ENCODE measurements at regions not wholly inside any gene's neighbourhood (a gene's known extent, or its start where the extent isn't known, plus 50 kb on each side); places are given as distances from the start of the nearest gene placed in this dataset.
A peak's percentile ranks its signal among the peaks of the same experiment; 100 is the strongest.

DNA sequence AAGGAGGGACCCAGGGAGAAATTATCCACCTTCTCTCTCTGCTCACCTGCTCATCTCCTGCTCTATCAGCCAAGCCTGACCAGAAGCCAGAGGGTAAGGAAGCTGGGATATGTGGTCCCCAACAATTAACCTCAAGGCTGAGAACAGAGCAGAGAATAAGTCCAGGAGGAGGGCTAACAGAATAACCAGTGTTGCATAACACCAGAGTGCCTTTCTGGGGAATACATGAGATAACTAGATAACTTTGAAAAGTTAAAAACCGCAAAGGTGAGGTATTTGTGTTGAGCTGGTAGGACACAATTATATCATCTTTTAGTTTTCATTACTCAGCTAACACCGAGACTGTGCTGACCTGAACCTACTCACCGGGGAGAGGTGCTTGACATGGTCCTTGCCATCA lies 180.8 kb downstream of the SALL1 start:
- ATAC-seq (no peak), DNase-seq (no peak)
- no peaks in the 10 kb centered on the region for H3K4me1 ChIP-seq
- no peaks in the 10 kb centered on the region for H3K9me3 ChIP-seq
- H3K36me3 ChIP-seq = no peaks in the 10 kb centered on the region
- 82 to 86% (median 84%) methylated on average over 3 of the region's 3 CpGs for WGBS, 4 donors
- H3K27ac ChIP-seq = no peak overlapping the region
- intact Hi-C loops (cut with DNase I) = no loop called here
- H3K4me3 ChIP-seq = no peak overlapping the region
- H3K27me3 ChIP-seq = peaks cover 0 to 13% (median 0%) of the 10 kb centered on the region in 9 donors
- TF ChIP-seq, protein P1, sequence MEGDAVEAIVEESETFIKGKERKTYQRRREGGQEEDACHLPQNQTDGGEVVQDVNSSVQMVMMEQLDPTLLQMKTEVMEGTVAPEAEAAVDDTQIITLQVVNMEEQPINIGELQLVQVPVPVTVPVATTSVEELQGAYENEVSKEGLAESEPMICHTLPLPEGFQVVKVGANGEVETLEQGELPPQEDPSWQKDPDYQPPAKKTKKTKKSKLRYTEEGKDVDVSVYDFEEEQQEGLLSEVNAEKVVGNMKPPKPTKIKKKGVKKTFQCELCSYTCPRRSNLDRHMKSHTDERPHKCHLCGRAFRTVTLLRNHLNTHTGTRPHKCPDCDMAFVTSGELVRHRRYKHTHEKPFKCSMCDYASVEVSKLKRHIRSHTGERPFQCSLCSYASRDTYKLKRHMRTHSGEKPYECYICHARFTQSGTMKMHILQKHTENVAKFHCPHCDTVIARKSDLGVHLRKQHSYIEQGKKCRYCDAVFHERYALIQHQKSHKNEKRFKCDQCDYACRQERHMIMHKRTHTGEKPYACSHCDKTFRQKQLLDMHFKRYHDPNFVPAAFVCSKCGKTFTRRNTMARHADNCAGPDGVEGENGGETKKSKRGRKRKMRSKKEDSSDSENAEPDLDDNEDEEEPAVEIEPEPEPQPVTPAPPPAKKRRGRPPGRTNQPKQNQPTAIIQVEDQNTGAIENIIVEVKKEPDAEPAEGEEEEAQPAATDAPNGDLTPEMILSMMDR (IDR thresholded peaks at IDR 0.05) = no peak
- no peak for TF ChIP-seq POLR2A (IDR thresholded peaks at IDR 0.05)

DNA sequence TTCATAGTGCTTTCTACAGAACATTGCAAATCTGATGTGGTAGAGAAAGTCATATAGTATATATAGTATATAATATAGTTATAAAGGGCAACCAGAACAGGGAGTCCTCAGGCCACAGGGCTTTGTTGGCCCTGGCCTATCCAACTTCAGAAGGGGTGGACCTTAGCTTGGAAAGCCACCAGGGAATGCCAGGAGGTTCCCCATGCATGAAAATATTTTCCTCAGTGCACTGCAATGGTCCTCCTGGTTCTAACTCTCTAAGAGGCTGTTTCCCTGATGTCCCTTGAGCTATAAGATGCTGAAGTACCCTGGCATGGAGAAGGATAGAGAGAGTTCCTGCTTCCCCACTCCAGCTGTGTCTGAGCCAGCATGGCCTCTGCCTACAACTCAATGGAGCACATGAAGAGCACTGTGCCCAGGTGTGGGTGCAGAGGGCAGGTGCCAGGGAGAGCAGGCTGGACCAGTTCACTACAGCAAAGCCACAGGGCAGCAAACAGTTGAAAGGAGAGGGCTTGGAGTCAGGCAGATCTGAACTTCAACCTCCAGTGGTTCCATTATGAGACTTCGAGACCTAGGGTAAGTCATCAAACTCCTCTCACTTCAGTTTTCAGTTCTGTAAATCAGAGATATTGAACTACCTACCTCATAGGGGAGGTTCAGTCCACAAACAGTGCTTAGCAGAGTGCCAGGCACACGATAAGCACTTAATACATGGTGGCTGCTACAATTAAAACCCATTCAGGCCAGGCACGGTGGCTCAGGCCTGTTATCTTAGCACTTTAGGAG lies 183.1 kb downstream of the SALL1 start:
- H3K36me3 ChIP-seq = no peaks in the 10 kb centered on the region
- H3K4me1 ChIP-seq = no peaks in the 10 kb centered on the region
- 78 to 89% (median 79%) methylated on average over 3 of the region's 3 CpGs for WGBS, 4 donors
- ATAC-seq = peak in 1 of 4 donors; percentile 10
- no peak for DNase-seq
- peaks cover 0 to 7% (median 0%) of the 10 kb centered on the region in 9 donors for H3K27me3 ChIP-seq
- intact Hi-C loops (cut with DNase I) = no loop called here
- no peaks in the 10 kb centered on the region for H3K9me3 ChIP-seq
- TF ChIP-seq, protein P1 (IDR thresholded peaks at IDR 0.05) = no peak
- TF ChIP-seq POLR2A (IDR thresholded peaks at IDR 0.05) = no peak
- no peak overlapping the region for H3K27ac ChIP-seq
- H3K4me3 ChIP-seq = no peak overlapping the region

DNA sequence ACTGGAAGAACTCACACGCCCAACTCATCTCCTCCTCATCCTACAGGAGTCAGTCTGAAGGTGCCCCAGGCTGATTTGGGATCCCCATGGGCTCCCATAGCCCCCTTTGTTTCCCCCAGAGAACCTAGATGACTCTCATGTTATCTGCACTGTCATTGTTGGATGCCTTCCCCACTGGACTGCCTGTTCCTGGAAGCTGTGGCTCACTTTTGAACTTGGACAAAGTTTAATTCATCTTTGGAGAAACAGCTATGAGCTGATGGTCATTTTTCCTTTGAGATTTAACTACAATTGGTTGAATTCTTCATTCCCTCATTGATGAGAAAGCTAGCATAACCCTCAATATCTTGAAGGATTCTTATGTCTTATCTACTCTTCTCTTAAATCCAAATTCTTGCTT lies 186.6 kb downstream of the SALL1 start:
- 64 to 88% (median 68%) methylated on average over 1 of the region's 1 CpG for WGBS, 4 donors
- TF ChIP-seq, protein P1 (IDR thresholded peaks at IDR 0.05) = no peak
- TF ChIP-seq POLR2A (IDR thresholded peaks at IDR 0.05) = no peak
- Histone ChIP-seq H3K4me1 (no peaks in the 10 kb centered on the region), H3K9me3 (no peaks in the 10 kb centered on the region), H3K27ac (no peak overlapping the region), H3K36me3 (no peaks in the 10 kb centered on the region), H3K27me3 (peaks cover 0 to 7% (median 0%) of the 10 kb centered on the region in 9 donors), H3K4me3 (no peak overlapping the region)
- ATAC-seq (no peak), DNase-seq (no peak)
- intact Hi-C loops (cut with DNase I) = no loop called here

DNA sequence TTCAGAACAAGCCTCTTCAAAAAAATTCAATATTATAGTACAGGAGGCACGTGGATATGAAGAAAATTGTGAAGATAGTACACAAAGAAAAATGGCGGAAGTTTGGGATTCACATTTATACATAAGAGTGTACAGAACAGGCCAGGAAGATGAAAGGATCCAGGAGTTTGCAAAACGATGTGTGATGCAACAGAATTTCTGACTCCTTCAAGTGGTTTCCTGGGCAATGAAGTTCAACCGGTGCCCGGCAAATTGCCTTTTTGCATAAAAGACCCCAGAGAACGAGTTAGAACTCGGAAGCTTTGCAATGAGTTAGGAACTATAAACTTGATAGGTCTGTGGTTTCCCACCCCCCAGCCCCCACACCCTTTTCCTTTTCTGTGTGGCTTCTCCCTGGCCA lies 189.1 kb downstream of the SALL1 start:
- TF ChIP-seq, protein P1 (IDR thresholded peaks at IDR 0.05) = no peak
- TF ChIP-seq POLR2A (IDR thresholded peaks at IDR 0.05) = no peak
- no peaks in the 10 kb centered on the region for H3K9me3 ChIP-seq
- intact Hi-C loops (cut with DNase I) = no loop called here
- ATAC-seq = no peak
- no peak overlapping the region for H3K27ac ChIP-seq
- H3K36me3 ChIP-seq = no peaks in the 10 kb centered on the region
- no peaks in the 10 kb centered on the region for H3K4me1 ChIP-seq
- no peak overlapping the region for H3K4me3 ChIP-seq
- H3K27me3 ChIP-seq = peaks cover 0 to 7% (median 0%) of the 10 kb centered on the region in 9 donors
- WGBS, 4 donors = 74 to 84% (median 79%) methylated on average over 7 of the region's 7 CpGs
- DNase-seq = no peak

Measured in heart left ventricle (tissue), 16 donors.